ENCODE measurements at regions not wholly inside any gene's neighbourhood (a gene's known extent, or its start where the extent isn't known, plus 50 kb on each side); places are given as distances from the start of the nearest gene placed in this dataset.
"Not testable (repeated sequence)": the region's sequence is repeated elsewhere in the genome, so short reads cannot be mapped to it uniquely, and the experiment has no call there.

DNA sequence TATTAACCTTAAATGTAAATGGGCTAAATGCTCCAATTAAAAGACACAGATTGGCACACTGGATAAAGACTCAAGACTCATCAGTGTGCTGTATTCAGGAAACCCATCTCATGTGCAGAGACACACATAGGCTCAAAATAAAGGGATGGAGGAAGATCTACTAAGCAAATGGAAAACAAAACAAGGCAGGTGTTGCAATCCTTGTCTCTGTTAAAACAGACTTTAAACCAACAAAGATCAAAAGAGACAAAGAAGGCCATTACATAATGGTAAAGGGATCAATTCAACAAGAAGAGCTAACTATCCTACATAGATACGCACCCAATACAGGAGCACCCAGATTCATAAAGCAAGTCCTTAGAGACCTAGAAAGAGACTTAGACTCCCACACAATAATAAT, 80.1 kb upstream of the NPSR1 start:
- DNase-seq (ENCODE audit: low read depth in 3 of 3, low spot score in 1 of 3): not testable (repeated sequence)

DNA sequence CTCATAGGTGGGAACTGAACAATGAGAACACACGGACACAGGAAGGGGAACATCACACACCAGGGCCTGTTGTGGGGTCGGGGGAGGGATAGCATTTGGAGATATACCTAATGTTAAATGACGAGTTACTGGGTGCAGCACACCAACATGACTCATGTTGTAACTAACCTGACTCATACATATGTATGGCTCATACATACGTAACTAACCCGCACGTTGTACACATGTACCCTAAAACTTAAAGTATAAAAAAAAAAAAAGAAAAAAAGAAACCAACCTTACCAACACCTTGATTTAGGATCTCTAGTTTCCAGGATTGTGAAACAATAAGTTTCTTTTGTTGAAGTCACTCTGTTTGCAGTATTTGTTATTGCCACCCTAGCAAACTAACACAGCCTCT, 76.3 kb upstream of the NPSR1 start:
- not testable (repeated sequence) for DNase-seq (ENCODE audit: low read depth in 3 of 3, low spot score in 1 of 3)

DNA sequence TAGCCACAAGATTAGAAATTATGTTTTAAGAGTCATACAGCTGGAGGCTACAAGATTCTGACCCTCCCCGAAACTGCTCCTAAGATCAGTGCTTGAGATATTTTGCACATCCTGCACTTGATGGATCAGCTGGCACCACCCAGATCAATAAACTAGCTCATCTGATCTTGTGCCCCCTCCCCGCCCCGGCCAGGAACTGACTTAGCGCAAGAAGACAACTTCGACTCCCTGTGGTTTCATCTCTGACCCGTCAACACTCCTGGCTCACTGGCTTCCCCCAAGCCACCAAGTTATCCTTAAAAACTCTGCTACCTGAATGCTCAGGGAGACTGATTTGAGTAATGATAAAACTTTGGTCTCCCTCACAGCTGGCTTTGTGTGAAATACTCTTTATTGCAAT, 73.5 kb upstream of the NPSR1 start:
- no peak for DNase-seq (ENCODE audit: low read depth in 3 of 3, low spot score in 1 of 3)

GRCh38 chr7:34596887-34597286, 61.1 kb upstream of the NPSR1 start:
- DNase-seq (ENCODE audit: low read depth in 3 of 3, low spot score in 1 of 3): no peak

- DNase-seq (ENCODE audit: low read depth in 3 of 3, low spot score in 1 of 3): no peak
Observed at GRCh38 chr7:34603711-34604444, 54.1 kb upstream of the NPSR1 start.

All from stimulated activated CD4-positive, alpha-beta T cell treated with anti-CD3 and anti-CD28 coated beads, TNF-alpha, amount 100 ng/mL, for 1 hour (primary cell).